ENCODE measurements at regions not wholly inside any gene's neighbourhood (a gene's known extent, or its start where the extent isn't known, plus 50 kb on each side); places are given as distances from the start of the nearest gene placed in this dataset.
"Not testable (repeated sequence)": the region's sequence is repeated elsewhere in the genome, so short reads cannot be mapped to it uniquely, and the experiment has no call there.

- DNase-seq (ENCODE audit: low read depth in 3 of 3, low spot score in 1 of 3): no peak
These were observed 144.5 kb downstream of the RPLP1 start for GRCh38 chr15:69597061-69597592.

- no peak for DNase-seq (ENCODE audit: low read depth in 3 of 3, low spot score in 1 of 3)
These were observed 146.7 kb downstream of the RPLP1 start for GRCh38 chr15:69599271-69599670.

GRCh38 chr15:69600556-69601085 lies 148.0 kb downstream of the RPLP1 start:
- DNase-seq (ENCODE audit: low read depth in 3 of 3, low spot score in 1 of 3): no peak

GRCh38 chr15:69601711-69602504 lies 149.3 kb downstream of the RPLP1 start:
- no peak for DNase-seq (ENCODE audit: low read depth in 3 of 3, low spot score in 1 of 3)

GRCh38 chr15:69602921-69603320 lies 150.3 kb downstream of the RPLP1 start:
- no peak for DNase-seq (ENCODE audit: low read depth in 3 of 3, low spot score in 1 of 3)

GRCh38 chr15:69603369-69604071 lies 150.9 kb downstream of the RPLP1 start:
- no peak for DNase-seq (ENCODE audit: low read depth in 3 of 3, low spot score in 1 of 3)

GRCh38 chr15:69604072-69604411 lies 151.4 kb downstream of the RPLP1 start:
- DNase-seq (ENCODE audit: low read depth in 3 of 3, low spot score in 1 of 3): no peak

- no peak for DNase-seq (ENCODE audit: low read depth in 3 of 3, low spot score in 1 of 3)
These were observed 153.5 kb downstream of the RPLP1 start for GRCh38 chr15:69606144-69606543.

- DNase-seq (ENCODE audit: low read depth in 3 of 3, low spot score in 1 of 3): no peak
These were observed 154.4 kb downstream of the RPLP1 start for GRCh38 chr15:69606921-69607500.

GRCh38 chr15:69608661-69609060 lies 156.0 kb downstream of the RPLP1 start:
- DNase-seq (ENCODE audit: low read depth in 3 of 3, low spot score in 1 of 3): no peak

GRCh38 chr15:69609176-69609575 lies 156.6 kb downstream of the RPLP1 start:
- DNase-seq (ENCODE audit: low read depth in 3 of 3, low spot score in 1 of 3): no peak

- DNase-seq (ENCODE audit: low read depth in 3 of 3, low spot score in 1 of 3): no peak
These were observed 157.2 kb downstream of the RPLP1 start for GRCh38 chr15:69609776-69610175.

- DNase-seq (ENCODE audit: low read depth in 3 of 3, low spot score in 1 of 3): no peak
These were observed 157.7 kb downstream of the RPLP1 start for GRCh38 chr15:69610277-69610676.

GRCh38 chr15:69610858-69611257 lies 158.2 kb downstream of the RPLP1 start:
- no peak for DNase-seq (ENCODE audit: low read depth in 3 of 3, low spot score in 1 of 3)

GRCh38 chr15:69612112-69612511 lies 159.5 kb downstream of the RPLP1 start:
- no peak for DNase-seq (ENCODE audit: low read depth in 3 of 3, low spot score in 1 of 3)

GRCh38 chr15:69613182-69613581 lies 160.6 kb downstream of the RPLP1 start:
- no peak for DNase-seq (ENCODE audit: low read depth in 3 of 3, low spot score in 1 of 3)

GRCh38 chr15:69613988-69614387 lies 161.4 kb downstream of the RPLP1 start:
- DNase-seq (ENCODE audit: low read depth in 3 of 3, low spot score in 1 of 3): no peak

- no peak for DNase-seq (ENCODE audit: low read depth in 3 of 3, low spot score in 1 of 3)
These were observed 163.1 kb downstream of the RPLP1 start for GRCh38 chr15:69615736-69616135.

GRCh38 chr15:69616558-69616957 lies 163.9 kb downstream of the RPLP1 start:
- DNase-seq (ENCODE audit: low read depth in 3 of 3, low spot score in 1 of 3): no peak

- DNase-seq (ENCODE audit: low read depth in 3 of 3, low spot score in 1 of 3): not testable (repeated sequence)
These were observed 164.5 kb downstream of the RPLP1 start for GRCh38 chr15:69617144-69617543.

- DNase-seq (ENCODE audit: low read depth in 3 of 3, low spot score in 1 of 3): no peak
These were observed 171.0 kb downstream of the RPLP1 start for GRCh38 chr15:69623392-69624154.
